HT1080 (cell line): ENCODE measurements at regions not wholly inside any gene's neighbourhood (a gene's known extent, or its start where the extent isn't known, plus 50 kb on each side); places are given as distances from the start of the nearest gene placed in this dataset.
"Not testable (repeated sequence)": the region's sequence is repeated elsewhere in the genome, so short reads cannot be mapped to it uniquely, and the experiment has no call there.

ENCODE experiments used
- DNase-seq: peaks from one replicate; pipeline ENCODE4 v3.0.0-alpha.2; 2015; ENCODE audit warnings: low read depth

GRCh38 chr13:67619351-67619994 is 389.3 kb upstream of the PCDH9 start:
- DNase-seq = peak; percentile 51

DNA sequence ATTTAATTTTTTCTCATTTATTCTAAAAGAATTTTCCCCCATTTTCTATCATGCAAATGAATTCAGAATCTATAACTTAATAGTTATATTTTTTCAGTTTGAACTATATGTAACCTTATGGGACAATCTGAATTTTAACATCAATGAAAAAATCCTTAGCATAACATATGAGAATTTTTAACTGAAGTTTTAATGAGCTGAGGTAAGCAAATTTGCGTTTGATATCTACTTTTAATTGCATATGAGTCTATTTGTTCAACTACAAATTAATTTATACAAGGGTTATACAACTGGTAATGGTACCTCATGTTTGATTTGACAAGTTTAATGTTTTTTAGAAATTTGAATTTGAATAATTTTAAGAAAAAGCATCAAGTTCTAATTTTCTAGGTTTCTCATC is 384.4 kb upstream of the PCDH9 start:
- no peak for DNase-seq

DNA sequence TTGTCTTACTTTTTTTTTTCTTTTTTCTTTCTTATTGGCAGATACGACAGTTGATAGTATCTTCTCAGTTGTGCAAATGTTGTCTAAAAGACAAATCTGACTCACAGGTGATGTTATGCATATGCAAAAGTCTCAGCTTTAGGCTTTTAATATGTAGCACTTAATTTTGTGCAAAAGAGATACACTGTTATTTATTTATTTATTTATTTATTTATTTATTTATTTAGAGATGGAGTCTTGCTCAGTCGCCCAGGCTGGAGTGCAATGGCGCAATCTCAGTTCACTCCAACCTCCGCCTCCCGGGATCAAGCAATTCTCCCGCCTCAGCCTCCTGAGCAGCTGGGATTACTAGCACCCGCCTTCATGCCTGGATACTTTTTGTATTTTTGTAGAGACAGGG is 383.9 kb upstream of the PCDH9 start:
- no peak for DNase-seq

DNA sequence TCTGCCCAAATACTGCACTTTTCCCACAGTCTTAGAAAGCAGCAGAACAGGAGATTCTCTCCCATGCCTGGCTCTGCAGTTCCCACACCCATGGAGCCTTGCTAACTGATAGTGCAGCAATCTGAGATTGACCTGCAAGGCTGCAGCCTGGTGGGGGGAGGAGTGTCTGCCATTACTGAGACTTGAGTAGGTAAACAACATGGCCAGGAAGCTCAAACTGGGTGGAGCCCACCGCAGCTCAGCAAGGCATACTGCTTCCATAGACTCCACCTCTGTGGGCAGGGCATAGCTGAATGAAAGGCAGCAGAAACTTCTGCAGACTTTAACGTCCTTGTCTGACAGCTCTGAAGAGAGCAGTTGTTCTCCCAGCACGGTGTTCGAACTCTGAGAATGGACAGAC is 358.5 kb upstream of the PCDH9 start:
- DNase-seq = no peak

DNA sequence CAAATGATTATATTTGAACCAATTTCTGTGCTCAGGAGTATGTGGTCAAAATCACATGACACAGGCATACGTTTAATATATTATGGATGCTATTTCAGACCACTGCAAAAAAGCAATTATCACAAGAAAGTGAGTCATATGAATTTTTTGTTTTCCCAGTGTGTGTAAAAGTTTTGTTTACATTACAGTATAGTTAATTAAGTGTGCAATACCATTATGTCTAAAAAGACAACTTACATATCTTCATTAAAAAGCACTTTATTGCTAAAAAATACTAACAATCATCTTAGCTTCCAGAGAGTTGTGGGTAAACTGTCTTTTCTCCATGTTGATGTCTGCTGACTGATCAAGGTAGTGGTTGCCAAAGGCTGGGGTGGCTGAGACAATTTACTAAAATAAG is 347.2 kb upstream of the PCDH9 start:
- no peak for DNase-seq

DNA sequence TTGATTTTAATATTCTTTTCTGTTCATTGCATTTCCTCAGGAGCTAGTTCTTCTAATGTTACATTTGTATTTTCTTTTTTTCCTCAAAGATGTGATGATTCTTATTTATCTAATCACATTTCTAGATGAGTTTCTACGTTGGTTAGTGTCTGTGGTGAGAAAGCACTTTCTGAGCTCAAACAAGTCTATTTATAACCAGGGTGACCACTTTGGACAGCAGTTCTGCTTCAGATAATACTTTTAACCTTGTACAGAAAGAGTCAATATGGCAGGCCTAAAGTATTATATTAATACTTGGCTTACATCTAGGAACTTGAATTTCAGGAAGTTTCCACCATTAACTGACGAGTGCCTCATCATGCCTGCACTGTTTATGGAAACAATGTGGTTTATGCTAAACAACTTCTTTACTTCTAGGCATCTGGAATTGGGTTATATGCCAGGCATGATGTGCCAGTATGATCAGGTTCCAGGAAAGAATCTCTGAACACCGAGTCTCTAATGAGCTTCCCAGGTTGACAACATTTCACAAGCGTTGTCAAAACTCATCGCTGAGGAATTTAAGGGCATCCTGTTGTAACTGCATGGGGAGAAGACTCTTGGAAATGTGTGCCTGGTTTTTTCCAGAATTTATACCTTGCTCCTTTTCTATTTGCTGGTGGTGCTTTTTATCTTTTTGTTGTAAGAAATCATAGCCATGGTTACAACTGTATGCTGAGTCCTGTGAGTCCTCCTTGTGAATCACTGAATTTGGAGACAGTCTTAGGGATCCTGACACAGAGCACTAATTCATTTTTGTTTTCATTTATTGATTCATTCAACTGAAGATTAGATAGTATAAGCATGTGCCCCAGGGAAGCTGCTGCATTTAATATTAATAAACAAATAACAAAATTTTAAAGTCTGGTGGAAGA is 344.4 kb upstream of the PCDH9 start:
- DNase-seq = peak; percentile 84

GRCh38 chr13:67568205-67568604 is 338.1 kb upstream of the PCDH9 start:
- no peak for DNase-seq

- no peak for DNase-seq
Observed at GRCh38 chr13:67557642-67558241, 327.6 kb upstream of the PCDH9 start.

GRCh38 chr13:67557118-67557517 is 327.0 kb upstream of the PCDH9 start:
- no peak for DNase-seq

DNA sequence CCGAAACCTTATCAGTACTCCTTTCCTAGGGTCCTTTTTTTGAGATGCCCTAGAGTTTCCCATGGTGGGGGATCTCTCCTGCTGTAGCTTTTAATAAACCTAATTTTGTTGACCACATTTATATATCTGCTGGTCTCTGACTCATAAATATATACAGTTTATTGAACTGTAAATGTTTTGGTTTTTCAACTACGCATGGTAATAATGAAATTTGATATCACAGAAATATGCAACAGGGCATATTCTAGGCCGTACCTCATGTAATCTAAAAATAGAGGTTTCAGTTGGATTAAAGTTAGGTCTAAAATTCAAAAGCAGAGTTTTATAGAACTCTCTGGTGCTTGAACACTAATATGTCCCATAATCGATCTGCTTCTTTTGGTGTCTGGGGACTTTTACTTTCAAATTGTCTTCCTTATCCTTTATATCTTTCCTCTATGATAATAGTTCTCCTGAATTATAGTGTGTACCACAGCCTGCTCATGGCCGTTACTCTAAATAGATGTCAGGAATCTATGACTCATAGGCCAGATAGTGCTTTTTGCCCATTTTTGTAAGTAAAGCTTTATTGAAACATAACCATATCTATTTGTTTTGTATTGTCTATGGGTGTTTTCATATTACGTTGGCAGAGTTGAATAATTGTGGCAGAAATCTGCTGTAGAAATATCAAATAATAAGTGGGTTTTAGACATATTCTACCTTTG is 324.8 kb upstream of the PCDH9 start:
- DNase-seq = peak; percentile 17

DNA sequence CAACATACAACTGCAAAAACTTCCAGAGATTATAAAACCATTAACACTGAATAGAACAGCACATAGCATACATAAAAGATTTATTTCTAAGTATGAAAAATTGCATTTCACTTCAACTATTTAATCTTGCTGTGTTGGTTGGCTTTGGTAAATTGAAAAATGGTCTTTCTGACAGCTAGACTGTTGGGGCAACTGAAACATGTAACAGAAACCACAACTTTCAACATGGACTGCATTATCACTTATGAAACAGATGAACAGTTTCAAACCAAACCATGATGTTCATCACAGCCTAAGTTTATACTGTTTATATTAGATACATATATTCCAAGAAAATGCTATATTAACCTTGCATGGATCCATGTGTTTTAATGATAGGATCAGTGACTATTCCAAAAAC is 324.1 kb upstream of the PCDH9 start:
- DNase-seq = no peak

DNA sequence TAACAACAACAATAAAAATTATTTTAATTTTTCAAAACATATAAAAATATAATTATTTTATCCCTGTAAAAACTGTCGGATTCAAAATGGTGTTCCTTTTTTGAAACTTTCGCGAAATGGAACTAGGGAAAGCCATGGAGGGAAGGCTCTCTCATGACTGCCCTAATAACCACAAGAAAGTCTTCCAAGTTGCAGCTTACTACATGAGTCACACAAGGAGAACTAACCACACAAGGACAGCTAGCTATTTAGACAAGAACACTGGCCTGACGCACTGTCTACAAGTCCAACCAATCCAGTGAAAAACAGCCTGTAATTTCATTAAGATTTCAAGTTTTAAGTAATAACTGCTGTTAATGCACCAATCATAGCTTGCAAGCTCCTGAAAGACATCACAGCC is 319.2 kb upstream of the PCDH9 start:
- peak; percentile 85 for DNase-seq

DNA sequence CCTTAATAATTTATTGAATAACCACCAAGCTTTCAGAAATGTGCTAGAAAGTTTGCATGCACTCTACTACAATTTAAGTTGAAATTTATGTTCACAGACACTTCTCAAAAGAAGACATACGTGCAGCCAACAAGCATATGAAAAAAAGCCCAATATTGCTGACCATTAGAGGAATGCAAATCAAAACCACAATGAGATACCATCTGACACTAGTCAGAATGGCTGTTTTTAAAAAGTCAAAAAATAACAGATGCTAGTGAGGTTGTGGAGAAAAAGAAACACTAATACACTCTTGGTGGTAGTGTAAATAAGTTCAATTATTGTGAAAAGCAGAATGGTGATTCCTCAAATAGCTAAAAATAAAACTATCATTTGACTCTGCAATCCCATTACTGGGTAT is 308.8 kb upstream of the PCDH9 start:
- no peak for DNase-seq

- no peak for DNase-seq
Observed at GRCh38 chr13:67520886-67521285, 290.8 kb upstream of the PCDH9 start.

DNA sequence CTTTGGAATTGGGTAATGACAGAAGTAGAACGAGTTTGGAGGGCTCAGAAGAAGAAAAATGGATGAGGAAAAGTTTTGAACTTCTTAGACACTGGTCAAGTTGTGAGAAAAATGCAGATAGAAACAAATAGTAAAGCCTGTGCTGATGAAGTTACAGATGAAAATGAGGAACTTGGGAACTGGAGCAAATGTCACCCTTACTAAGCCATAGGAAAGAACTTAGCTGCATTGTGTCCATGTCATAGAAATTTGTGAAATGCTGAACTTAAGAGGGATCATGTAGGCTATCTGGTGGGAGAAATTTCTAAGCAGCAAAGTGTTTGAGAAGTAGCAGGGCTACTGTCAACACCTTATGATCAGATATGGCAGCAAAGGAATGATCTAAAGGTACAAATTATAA is 289.2 kb upstream of the PCDH9 start:
- no peak for DNase-seq

GRCh38 chr13:67518785-67519184 is 288.6 kb upstream of the PCDH9 start:
- DNase-seq = no peak

- DNase-seq = peak; percentile 58
Observed at GRCh38 chr13:67515895-67516294, 285.8 kb upstream of the PCDH9 start.

- no peak for DNase-seq
Observed at GRCh38 chr13:67509018-67509417, 278.9 kb upstream of the PCDH9 start.

GRCh38 chr13:67508275-67508674 is 278.1 kb upstream of the PCDH9 start:
- not testable (repeated sequence) for DNase-seq

DNA sequence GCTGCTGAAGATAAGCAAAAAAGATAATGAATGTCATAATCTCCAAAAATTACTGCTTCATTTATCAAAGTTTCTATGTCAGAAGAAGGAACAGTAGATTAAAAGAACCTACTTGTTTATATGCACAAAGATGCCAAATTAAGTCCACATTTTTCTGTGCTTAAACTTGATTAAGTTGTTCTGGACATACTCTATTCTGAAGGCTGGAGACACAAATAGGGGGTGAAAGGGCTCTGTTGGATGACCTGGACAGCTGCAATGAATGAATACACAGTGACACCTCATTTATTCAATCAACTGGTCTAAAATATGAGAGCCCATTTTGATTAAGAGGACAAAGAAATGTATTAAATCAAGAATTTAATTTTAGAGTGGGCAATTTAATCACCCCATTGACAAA is 276.3 kb upstream of the PCDH9 start:
- DNase-seq = no peak

DNA sequence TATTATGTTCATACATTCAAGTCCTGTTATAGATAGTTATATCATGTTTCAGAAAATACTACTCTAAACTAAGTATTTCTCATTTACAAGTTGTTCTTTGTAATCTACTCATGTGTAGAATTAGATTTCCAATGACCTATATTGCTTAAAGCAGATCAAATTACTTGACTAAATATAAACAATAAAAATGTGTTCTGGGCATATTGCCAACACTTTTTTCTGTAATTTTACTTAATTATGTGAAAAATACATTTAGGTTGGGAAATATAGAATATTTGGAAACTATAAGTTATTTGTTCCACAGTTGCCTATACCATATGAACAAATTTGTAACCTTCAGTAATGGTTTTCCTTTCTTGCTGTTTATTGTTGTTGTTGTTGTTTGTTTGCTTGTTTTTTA is 275.2 kb upstream of the PCDH9 start:
- no peak for DNase-seq

- no peak for DNase-seq
Observed at GRCh38 chr13:67498948-67499347, 268.8 kb upstream of the PCDH9 start.
